CD4-positive, alpha-beta T cell (primary cell): ENCODE measurements at regions not wholly inside any gene's neighbourhood (a gene's known extent, or its start where the extent isn't known, plus 50 kb on each side); places are given as distances from the start of the nearest gene placed in this dataset.

Experiments
- ATAC-seq: fragments of 200-7000 bp; cut with Tn5 transposase; one replicate; pipeline ENCODE4 v1.10.0; 2022; ENCODE audit warnings: mild to moderate bottlenecking; ENCODE audit not compliant: poor library complexity
- CTCF ChIA-PET: fragments of 350-600 bp; sonication (Branson Sonifier 250); formaldehyde crosslinking; loops from one replicate; lab custom pipeline; 2021; ENCODE audit warnings: antibody characterized with exemption, inconsistent platforms; lab: Charles Lee
- POLR2A ChIA-PET: fragments of 350-600 bp; sonication (Branson Sonifier 250); formaldehyde crosslinking; loops from one replicate; lab custom pipeline; 2021; ENCODE audit warnings: antibody characterized with exemption, inconsistent platforms; lab: Charles Lee
- DNase-seq, 14 experiments: peaks; one replicate each; pipeline ENCODE4 v3.0.0-alpha.2; 2013 to 2020; ENCODE audit warnings: mixed read lengths in 2 of 14
- H3K27ac ChIP-seq, 2 donors: one replicate each; pipeline versions ENCODE4 v1.5.1 to v1.7.0; 2013; ENCODE audit warnings: low read length in 2 of 2, low read depth in 1 of 2, mild to moderate bottlenecking in 1 of 2
- H3K27me3 ChIP-seq, 2 experiments: 1 replicate in 1 of 2; 2 replicates in 1 of 2; pipeline versions ENCODE4 v1.6.1 to v1.7.0; 2013; ENCODE audit warnings: low read length in 2 of 2, control low read depth in 1 of 2, mild to moderate bottlenecking in 1 of 2, moderate library complexity in 1 of 2; ENCODE audit not compliant: insufficient read depth in 2 of 2, control insufficient read depth in 1 of 2
- H3K36me3 ChIP-seq: one replicate; pipeline ENCODE4 v1.6.1; 2013; ENCODE audit warnings: low read length, control low read depth; ENCODE audit not compliant: insufficient read depth
- H3K4me1 ChIP-seq: one replicate; pipeline ENCODE4 v1.6.1; 2013; ENCODE audit warnings: low read length, control low read depth; ENCODE audit not compliant: insufficient read depth
- H3K4me3 ChIP-seq: one replicate; pipeline ENCODE4 v1.5.1; 2013; ENCODE audit warnings: mild to moderate bottlenecking, low read length, moderate library complexity
- H3K9me3 ChIP-seq, 2 experiments: 1 replicate in 1 of 2; 2 replicates in 1 of 2; pipeline versions ENCODE4 v1.6.1 to v1.7.0; 2013; ENCODE audit warnings: low read length in 2 of 2, mild to moderate bottlenecking in 2 of 2, control low read depth in 1 of 2, moderate library complexity in 1 of 2; ENCODE audit not compliant: control insufficient read depth in 1 of 2, insufficient read depth in 1 of 2
- H3K27ac Mint-ChIP-seq: one replicate; pipeline ENCODE4 v1.8.0; 2020; ENCODE audit warnings: mixed read lengths
- H3K27me3 Mint-ChIP-seq: one replicate; pipeline ENCODE4 v1.8.0; 2021; ENCODE audit warnings: mixed read lengths
- H3K36me3 Mint-ChIP-seq: one replicate; pipeline ENCODE4 v1.8.0; 2021; ENCODE audit warnings: low read depth, mixed read lengths
- H3K4me1 Mint-ChIP-seq: one replicate; pipeline ENCODE4 v1.8.0; 2021; ENCODE audit warnings: low read depth, mixed read lengths
- H3K4me3 Mint-ChIP-seq: one replicate; pipeline ENCODE4 v1.8.0; 2020; ENCODE audit warnings: mild to moderate bottlenecking, mixed read lengths
- H3K9me3 Mint-ChIP-seq: one replicate; pipeline ENCODE4 v1.8.0; 2020; ENCODE audit warnings: mixed read lengths
- CTCF ChIP-seq: fragments of 200-600 bp; IDR thresholded peaks from one replicate; pipeline ENCODE4 v1.8.0; 2022; ENCODE audit warnings: antibody characterized with exemption, mild to moderate bottlenecking
- intact Hi-C, 2 experiments: fragments of 100-400 bp; cut with DNase I in 1 of 2; cut with micrococcal nuclease in 1 of 2; formaldehyde crosslinking; loops; one replicate each; pipeline versions ENCODE4 v1.15.1 to v1.9.0; 2023 to 2025; cut with DNase I, micrococcal nuclease

- Histone ChIP-seq H3K36me3 (no peaks in the 10 kb centered on the region), H3K4me3 (no peak overlapping the region), H3K27ac (no peak overlapping the region), H3K9me3 (no peaks in the 10 kb centered on the region), H3K27me3 (no peaks in the 10 kb centered on the region), H3K4me1 (no peaks in the 10 kb centered on the region)
- TF ChIP-seq CTCF, result no peak
- ChIA-PET CTCF (no interaction called here), POLR2A (no interaction called here)
- Mint-ChIP-seq H3K9me3 (no peaks in the 10 kb centered on the region), H3K27ac (no peak overlapping the region), H3K4me3 (no peak overlapping the region), H3K27me3 (no peaks in the 10 kb centered on the region), H3K4me1 (no peaks in the 10 kb centered on the region), H3K36me3 (no peaks in the 10 kb centered on the region)
- intact Hi-C loops, result no loop called here
- DNase-seq (no peak), ATAC-seq (no peak)
Observed at GRCh38 chr2:180644709-180645108, 335.7 kb upstream of the UBE2E3 start.

- no peaks in the 10 kb centered on the region for H3K36me3 Mint-ChIP-seq
- Histone ChIP-seq H3K4me1 (no peaks in the 10 kb centered on the region), H3K4me3 (no peak overlapping the region), H3K36me3 (no peaks in the 10 kb centered on the region), H3K27me3 (no peaks in the 10 kb centered on the region), H3K9me3 (no peaks in the 10 kb centered on the region), H3K27ac (no peak overlapping the region)
- no peaks in the 10 kb centered on the region for H3K9me3 Mint-ChIP-seq
- H3K27ac Mint-ChIP-seq, result no peak overlapping the region
- no peaks in the 10 kb centered on the region for H3K4me1 Mint-ChIP-seq
- peaks cover 6% of the 10 kb centered on the region for H3K27me3 Mint-ChIP-seq
- ChIA-PET POLR2A (no interaction called here), CTCF (no interaction called here)
- no peak overlapping the region for H3K4me3 Mint-ChIP-seq
- no peak for TF ChIP-seq CTCF
- intact Hi-C loops, result no loop called here
- no peak for ATAC-seq
- DNase-seq, result no peak
Observed at GRCh38 chr2:180630756-180631155, 349.6 kb upstream of the UBE2E3 start.

- DNase-seq (no peak), ATAC-seq (no peak)
- no peak overlapping the region for H3K4me3 Mint-ChIP-seq
- H3K27ac ChIP-seq, result no peak overlapping the region
- H3K36me3 Mint-ChIP-seq, result no peaks in the 10 kb centered on the region
- no peaks in the 10 kb centered on the region for H3K4me1 Mint-ChIP-seq
- intact Hi-C loops, result no loop called here
- POLR2A ChIA-PET, result no interaction called here
- no peaks in the 10 kb centered on the region for H3K36me3 ChIP-seq
- peaks cover 3% of the 10 kb centered on the region for H3K9me3 Mint-ChIP-seq
- TF ChIP-seq CTCF, result no peak
- no peaks in the 10 kb centered on the region for H3K9me3 ChIP-seq
- H3K4me3 ChIP-seq, result no peak overlapping the region
- H3K27ac Mint-ChIP-seq, result no peak overlapping the region
- H3K27me3 ChIP-seq, result no peaks in the 10 kb centered on the region
- no peaks in the 10 kb centered on the region for H3K4me1 ChIP-seq
- H3K27me3 Mint-ChIP-seq, result peaks cover 4% of the 10 kb centered on the region
- CTCF ChIA-PET, result no interaction called here
Observed at GRCh38 chr2:180625006-180625844, 355.2 kb upstream of the UBE2E3 start.
